SH-SY5Y (cell line): ENCODE measurements at regions not wholly inside any gene's neighbourhood (a gene's known extent, or its start where the extent isn't known, plus 50 kb on each side); places are given as distances from the start of the nearest gene placed in this dataset.

Experiments
- GATA2 ChIP-seq: IDR thresholded peaks from 2 replicates; pipeline ENCODE4 v1.6.1; 2011; ENCODE audit warnings: mild to moderate bottlenecking, low read depth, low read length
- GATA3 ChIP-seq: IDR thresholded peaks from 2 replicates; pipeline ENCODE4 v1.6.1; 2011; ENCODE audit warnings: low read depth, mild to moderate bottlenecking, low read length, moderate library complexity

DNA sequence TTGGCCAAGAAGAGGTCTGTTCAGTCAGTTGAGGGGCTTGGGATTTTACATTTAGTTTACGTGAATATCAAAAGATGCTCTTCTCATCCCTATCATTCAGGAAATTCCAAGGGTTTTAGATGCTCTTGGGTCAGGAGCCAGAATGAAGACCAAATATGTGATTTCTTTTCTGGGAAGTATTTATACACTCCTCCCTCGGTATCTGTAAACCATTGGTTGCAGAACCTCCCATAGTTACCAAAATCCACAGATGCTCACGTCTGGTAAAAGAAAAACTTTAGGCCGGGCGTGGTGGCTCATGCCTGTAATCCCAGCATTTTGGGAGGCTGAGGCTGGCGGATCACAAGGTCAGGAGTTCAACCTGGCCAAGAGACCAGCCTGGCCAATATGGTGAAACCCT is 75.9 kb downstream of the TNFAIP2 start:
- TF ChIP-seq GATA2 (no peak), GATA3 (no peak)

DNA sequence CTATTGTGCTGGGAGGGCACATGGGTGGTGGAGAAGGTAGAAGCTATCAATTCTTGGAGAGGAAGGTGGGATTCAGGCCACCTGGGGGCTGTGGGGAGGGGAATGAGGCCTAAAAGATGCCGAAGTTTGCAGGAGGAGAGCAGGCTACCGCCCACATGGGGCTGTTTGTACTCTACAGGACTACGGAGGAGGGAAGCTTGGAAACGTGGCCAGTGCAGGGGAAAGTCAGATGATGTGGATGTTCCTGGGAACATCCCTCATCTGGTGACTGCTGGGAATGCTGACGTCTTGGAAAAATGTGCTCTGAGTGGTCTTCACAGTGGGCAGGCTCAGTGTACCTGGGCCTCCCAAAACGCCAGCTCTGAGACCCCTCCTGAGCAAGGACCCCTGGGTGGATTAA is 78.5 kb downstream of the TNFAIP2 start:
- TF ChIP-seq GATA2 (no peak), GATA3 (no peak)

- TF ChIP-seq GATA2 (no peak), GATA3 (no peak)
Measured at GRCh38 chr14:103204852-103205540, 81.7 kb downstream of the TNFAIP2 start.

GRCh38 chr14:103205541-103205906 is 82.3 kb downstream of the TNFAIP2 start:
- TF ChIP-seq GATA3 (no peak), GATA2 (no peak)

- TF ChIP-seq GATA2 (no peak), GATA3 (no peak)
Measured at GRCh38 chr14:103206023-103206481, 82.8 kb downstream of the TNFAIP2 start.

DNA sequence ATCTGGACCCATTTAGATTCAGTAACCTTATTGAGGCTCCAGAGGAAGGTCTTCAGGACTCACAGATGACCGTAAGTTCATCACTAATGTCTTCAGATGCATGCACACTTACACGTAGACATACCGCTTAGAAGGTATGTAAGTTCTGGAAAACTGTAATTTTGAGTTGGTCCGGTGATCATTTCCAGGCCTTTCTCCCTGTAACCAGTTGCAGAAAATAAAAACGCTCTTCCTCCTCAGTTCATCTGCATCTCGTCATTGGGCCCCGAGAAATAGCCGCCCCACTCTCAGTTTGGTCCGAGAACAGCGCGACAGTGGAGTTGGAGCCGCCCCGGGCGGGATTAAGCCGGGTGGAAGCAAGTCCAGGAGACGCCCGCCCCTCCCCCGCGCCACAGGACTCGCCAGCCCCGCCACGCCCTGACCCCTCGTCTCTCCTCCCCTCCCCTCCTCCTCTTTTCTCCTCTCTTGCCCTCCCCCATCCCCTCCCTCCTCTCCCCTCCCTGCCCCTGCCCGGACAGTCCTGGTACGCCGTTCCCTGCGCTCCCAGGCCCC is 83.7 kb downstream of the TNFAIP2 start:
- no peak for TF ChIP-seq GATA2

DNA sequence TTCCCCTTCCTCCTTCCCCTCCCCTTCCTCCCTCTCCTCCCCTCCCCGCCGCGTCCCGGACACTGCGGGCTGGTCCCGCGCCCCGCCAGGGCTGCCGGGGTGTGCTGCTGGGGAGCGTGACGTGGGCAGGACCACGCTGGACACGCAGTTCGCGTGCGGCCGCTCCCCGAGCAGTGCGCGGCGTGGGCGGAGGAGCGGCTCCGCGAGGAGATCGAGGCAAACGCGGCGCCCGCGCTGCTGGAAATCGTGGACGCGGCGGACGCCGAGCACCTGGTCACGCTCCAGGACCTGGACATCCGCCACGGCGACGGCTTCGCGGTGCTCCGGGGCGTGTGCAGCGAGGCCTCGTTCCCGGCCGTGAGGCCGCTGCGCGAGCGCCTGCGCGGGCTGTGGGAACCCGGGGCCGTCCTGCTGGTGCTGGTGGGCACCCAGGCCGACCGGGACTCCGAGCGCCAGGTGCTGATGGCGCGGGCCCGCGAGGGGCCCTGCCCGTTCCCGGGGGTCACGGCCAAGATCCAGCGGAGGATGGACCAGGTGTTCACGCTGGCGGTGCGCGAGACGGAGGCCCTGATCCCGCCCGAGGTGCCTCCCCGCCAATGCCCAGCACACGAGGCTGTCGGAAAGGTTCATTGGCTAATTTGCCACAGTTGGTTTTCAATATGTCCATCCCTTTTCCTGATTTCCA is 84.3 kb downstream of the TNFAIP2 start:
- no peak for TF ChIP-seq GATA3
- no peak for TF ChIP-seq GATA2

DNA sequence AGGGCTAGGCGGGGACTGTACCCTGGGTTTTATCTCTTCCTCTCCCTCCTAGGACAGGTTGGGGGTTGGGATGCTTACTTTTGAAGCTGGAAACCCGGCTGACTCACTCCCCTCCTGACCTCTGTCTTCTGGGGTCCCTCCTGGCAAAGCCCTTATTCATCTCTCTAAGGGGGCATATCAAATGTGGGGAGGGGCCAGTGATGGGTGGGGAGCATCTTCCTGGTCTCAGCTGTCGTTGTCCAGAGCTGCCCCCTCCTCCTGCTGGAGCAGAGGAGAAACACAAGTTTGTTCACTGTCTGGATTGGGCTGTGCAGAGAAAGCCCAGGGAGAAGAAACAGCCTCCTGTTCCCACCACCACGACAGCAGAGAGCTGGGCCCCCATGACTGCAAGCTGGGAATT is 85.8 kb downstream of the TNFAIP2 start:
- TF ChIP-seq GATA2 = no peak
- TF ChIP-seq GATA3 = no peak

- TF ChIP-seq GATA3 (no peak), GATA2 (no peak)
Measured at GRCh38 chr14:103209506-103209905, 86.2 kb downstream of the TNFAIP2 start.

- no peak for TF ChIP-seq GATA2
- TF ChIP-seq GATA3 = no peak
Measured at GRCh38 chr14:103213331-103213730, 90.1 kb downstream of the TNFAIP2 start.

GRCh38 chr14:103214461-103214958 is 91.2 kb downstream of the TNFAIP2 start:
- TF ChIP-seq GATA2 (no peak), GATA3 (no peak)

DNA sequence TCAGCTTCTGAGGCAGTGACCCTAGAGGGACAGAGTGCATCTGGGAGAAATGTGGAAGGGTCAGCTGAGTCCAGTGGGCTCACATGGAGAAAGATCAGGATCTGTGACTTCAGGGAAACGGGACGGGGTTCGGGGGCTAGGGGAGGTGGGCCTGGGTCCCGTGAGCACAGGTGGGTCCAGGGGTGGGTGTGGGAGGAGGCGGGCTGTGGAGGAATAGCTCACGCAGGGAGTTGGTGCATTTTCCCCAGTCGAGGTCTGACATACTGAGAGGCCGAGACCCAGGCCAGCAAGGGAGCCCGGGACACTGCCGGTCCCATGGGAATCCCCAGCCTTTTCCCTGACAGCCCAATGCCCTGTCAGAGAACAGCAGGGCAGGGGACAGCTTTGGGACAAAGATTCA is 93.1 kb downstream of the TNFAIP2 start:
- TF ChIP-seq GATA2 (no peak), GATA3 (no peak)

DNA sequence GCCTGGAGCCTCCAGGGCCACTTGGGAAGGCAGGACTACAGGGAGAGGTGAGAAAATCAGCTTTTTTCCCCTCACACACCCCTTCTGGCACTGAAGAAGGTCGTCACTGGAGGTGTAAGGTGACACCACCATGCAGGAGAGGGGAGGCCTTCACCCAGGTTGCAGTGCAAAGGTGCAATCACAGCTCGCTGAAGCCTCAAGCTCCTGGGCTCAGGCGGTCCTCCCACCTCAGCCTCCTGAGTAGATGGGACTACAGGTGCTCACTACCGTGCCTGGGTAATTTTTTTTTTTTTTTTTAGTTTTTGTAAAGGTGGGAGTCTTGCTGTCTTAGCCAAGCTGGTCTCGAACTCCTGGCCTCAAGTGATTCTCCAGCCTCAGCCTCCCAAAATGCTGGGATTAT is 93.6 kb downstream of the TNFAIP2 start:
- TF ChIP-seq GATA3 (no peak), GATA2 (no peak)

- TF ChIP-seq GATA3 (no peak), GATA2 (no peak)
Measured at GRCh38 chr14:103217538-103217937, 94.3 kb downstream of the TNFAIP2 start.
